WTC11 (cell line): ENCODE measurements at regions not wholly inside any gene's neighbourhood (a gene's known extent, or its start where the extent isn't known, plus 50 kb on each side); places are given as distances from the start of the nearest gene placed in this dataset.

ENCODE experiments used
- ATAC-seq: fragments of 200-7000 bp; cut with Tn5 transposase; 2 replicates; pipeline ENCODE4 v1.10.0; 2021; ENCODE audit warnings: mild to moderate bottlenecking, moderate library complexity
- CTCF ChIA-PET: fragments of 300-600 bp; sonication (Branson Sonifier 250); formaldehyde crosslinking; loops from one replicate; lab custom pipeline; 2021; ENCODE audit warnings: antibody characterized with exemption; lab: Charles Lee
- POLR2A ChIA-PET: fragments of 350-600 bp; sonication (Branson Sonifier 250); formaldehyde crosslinking; loops from one replicate; lab custom pipeline; 2021; ENCODE audit warnings: antibody characterized with exemption; lab: Charles Lee
- DNase-seq: peaks from one replicate; pipeline ENCODE4 v3.0.0; 2021; ENCODE audit warnings: low spot score
- H3K27ac Mint-ChIP-seq: 2 replicates; pipeline ENCODE4 v1.8.0; 2021; ENCODE audit warnings: mixed read lengths
- H3K27me3 Mint-ChIP-seq: 2 replicates; pipeline ENCODE4 v1.8.0; 2021; ENCODE audit warnings: low read depth, mild to moderate bottlenecking, moderate library complexity, mixed read lengths
- H3K36me3 Mint-ChIP-seq: 2 replicates; pipeline ENCODE4 v1.8.0; 2021; ENCODE audit warnings: mixed read lengths
- H3K4me1 Mint-ChIP-seq: 2 replicates; pipeline ENCODE4 v1.8.0; 2022; ENCODE audit warnings: mixed read lengths
- H3K4me3 Mint-ChIP-seq: 2 replicates; pipeline ENCODE4 v1.8.0; 2021; ENCODE audit warnings: mild to moderate bottlenecking, moderate library complexity, mixed read lengths
- H3K9me3 Mint-ChIP-seq: 2 replicates; pipeline ENCODE4 v1.8.0; 2021; ENCODE audit warnings: mixed read lengths
- ATF1 ChIP-seq: sonication (generic); formaldehyde crosslinking; IDR thresholded peaks from 2 replicates; pipeline ENCODE4 v1.8.1; 2023; ENCODE audit warnings: mild to moderate bottlenecking, moderate library complexity, missing genetic modification reagents
- EMX1 ChIP-seq: fragments of 250-450 bp; sonication (Bioruptor Pico); IDR thresholded peaks from 2 replicates; pipeline ENCODE4 v1.8.0; 2021; ENCODE audit warnings: mild to moderate bottlenecking
- FOXK1 ChIP-seq: sonication (generic); formaldehyde crosslinking; IDR thresholded peaks from 2 replicates; pipeline ENCODE4 v1.8.0; 2022; ENCODE audit warnings: mild to moderate bottlenecking, moderate library complexity, missing genetic modification reagents
- FOXP1 ChIP-seq: sonication (generic); formaldehyde crosslinking; IDR thresholded peaks from 2 replicates; pipeline ENCODE4 v1.8.0; 2022; ENCODE audit warnings: missing genetic modification reagents, mild to moderate bottlenecking, moderate library complexity, borderline replicate concordance
- JUN ChIP-seq: sonication (generic); formaldehyde crosslinking; IDR thresholded peaks from 2 replicates; pipeline ENCODE4 v1.8.0; 2023; ENCODE audit warnings: mild to moderate bottlenecking, missing genetic modification reagents
- NFATC4 ChIP-seq: fragments of 250-450 bp; sonication (Bioruptor Pico); IDR thresholded peaks from 2 replicates; pipeline ENCODE4 v1.9.0; 2021; ENCODE audit warnings: mild to moderate bottlenecking
- NFYB ChIP-seq: sonication (generic); formaldehyde crosslinking; conservative IDR thresholded peaks from 2 replicates; pipeline ENCODE4 v1.8.0; 2022; ENCODE audit warnings: low read depth, missing genetic modification reagents
- NR2C2 ChIP-seq: sonication (generic); formaldehyde crosslinking; IDR thresholded peaks from 2 replicates; pipeline ENCODE4 v1.8.0; 2022; ENCODE audit warnings: mild to moderate bottlenecking, missing genetic modification reagents
- SOX15 ChIP-seq: fragments of 250-450 bp; sonication (Bioruptor Pico); IDR thresholded peaks from 2 replicates; pipeline ENCODE4 v1.9.0; 2021; ENCODE audit warnings: mild to moderate bottlenecking
- TEAD1 ChIP-seq: sonication (generic); formaldehyde crosslinking; IDR thresholded peaks from 2 replicates; pipeline ENCODE4 v1.8.0; 2022; ENCODE audit warnings: mild to moderate bottlenecking, missing genetic modification reagents
- TEAD4 ChIP-seq: sonication (generic); formaldehyde crosslinking; IDR thresholded peaks from 2 replicates; pipeline ENCODE4 v1.8.0; 2022; ENCODE audit warnings: mild to moderate bottlenecking, missing genetic modification reagents
- ZNF138 ChIP-seq: sonication (generic); formaldehyde crosslinking; conservative IDR thresholded peaks from 2 replicates; pipeline ENCODE4 v1.8.1; 2022; ENCODE audit warnings: mild to moderate bottlenecking, moderate library complexity, missing genetic modification reagents
- ZNF423 ChIP-seq: fragments of 250-450 bp; sonication (Bioruptor Pico); IDR thresholded peaks from 2 replicates; pipeline ENCODE4 v2.1.2; 2022; ENCODE audit warnings: mild to moderate bottlenecking, moderate library complexity
- TF ChIP-seq, protein P1 (sequence below): sonication (generic); formaldehyde crosslinking; IDR thresholded peaks from 2 replicates; pipeline ENCODE4 v1.8.1; 2023; ENCODE audit warnings: mild to moderate bottlenecking, missing genetic modification reagents
- TF ChIP-seq, protein P2 (sequence below): sonication (generic); formaldehyde crosslinking; IDR thresholded peaks from 2 replicates; pipeline ENCODE4 v1.8.1; 2023; ENCODE audit warnings: mild to moderate bottlenecking, missing genetic modification reagents
- TF ChIP-seq, protein P3 (sequence below): sonication (generic); formaldehyde crosslinking; IDR thresholded peaks from 2 replicates; pipeline ENCODE4 v1.8.0; 2022; ENCODE audit warnings: mild to moderate bottlenecking, missing genetic modification reagents
- TF ChIP-seq, protein P4 (sequence below): sonication (generic); formaldehyde crosslinking; IDR thresholded peaks from 2 replicates; pipeline ENCODE4 v1.8.1; 2022; ENCODE audit warnings: mild to moderate bottlenecking, missing genetic modification reagents, moderate library complexity, borderline replicate concordance
- TF ChIP-seq, protein P5 (sequence below): sonication (generic); formaldehyde crosslinking; IDR thresholded peaks from 2 replicates; pipeline ENCODE4 v1.8.1; 2023; ENCODE audit warnings: mild to moderate bottlenecking, missing genetic modification reagents, borderline replicate concordance
- TF ChIP-seq, protein P6 (sequence below): sonication (generic); formaldehyde crosslinking; IDR thresholded peaks from 2 replicates; pipeline ENCODE4 v1.8.1; 2022; ENCODE audit warnings: missing genetic modification reagents, borderline replicate concordance
- TF ChIP-seq, protein P7 (sequence below): sonication (generic); formaldehyde crosslinking; IDR thresholded peaks from 2 replicates; pipeline ENCODE4 v1.8.1; 2022; ENCODE audit warnings: mild to moderate bottlenecking, moderate library complexity, missing genetic modification reagents

DNA sequence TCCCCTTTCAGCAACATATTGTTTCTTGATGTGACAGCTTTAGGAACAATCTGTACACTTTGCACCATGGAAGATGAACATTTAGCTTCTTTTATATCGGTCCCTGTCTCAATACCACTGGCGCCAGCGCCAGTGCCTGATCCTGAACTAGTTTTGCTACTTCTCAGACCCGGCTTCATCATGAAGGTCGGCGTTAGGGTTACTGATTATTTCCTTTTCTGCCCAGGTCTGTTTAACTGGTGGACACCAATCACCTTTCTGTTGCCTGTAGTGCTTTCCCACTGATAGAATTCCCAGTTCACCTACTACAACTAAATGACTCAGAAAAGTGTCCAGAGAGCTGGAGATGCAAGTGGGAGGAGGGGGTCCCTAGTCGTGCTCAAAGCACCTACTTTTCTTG lies 99.5 kb downstream of the MYCN start:
- Mint-ChIP-seq H3K27ac (no peak overlapping the region), H3K4me3 (no peak overlapping the region), H3K4me1 (peaks cover 31% of the 10 kb centered on the region), H3K27me3 (peaks cover 2% of the 10 kb centered on the region; the same call in 1 of the 2 replicates), H3K9me3 (peaks cover 4% of the 10 kb centered on the region; the same call in 1 of the 2 replicates), H3K36me3 (no peaks in the 10 kb centered on the region)
- ATAC-seq (no peak), DNase-seq (no peak)
- CTCF ChIA-PET: no interaction called here
- TF ChIP-seq FOXK1 (no peak), NFYB (CRISPR knock-in tag) (no peak), NR2C2 (no peak), NFATC4 (CRISPR knock-in tag) (no peak), ZNF138 (CRISPR knock-in tag) (no peak), SOX15 (CRISPR knock-in tag) (no peak), JUN (CRISPR knock-in tag) (no peak), FOXP1 (CRISPR knock-in tag) (no peak), TEAD1 (CRISPR knock-in tag) (no peak), ZNF423 (CRISPR knock-in tag) (no peak), TEAD4 (no peak), ATF1 (CRISPR knock-in tag) (no peak), EMX1 (CRISPR knock-in tag) (no peak)
- TF ChIP-seq, protein P1, sequence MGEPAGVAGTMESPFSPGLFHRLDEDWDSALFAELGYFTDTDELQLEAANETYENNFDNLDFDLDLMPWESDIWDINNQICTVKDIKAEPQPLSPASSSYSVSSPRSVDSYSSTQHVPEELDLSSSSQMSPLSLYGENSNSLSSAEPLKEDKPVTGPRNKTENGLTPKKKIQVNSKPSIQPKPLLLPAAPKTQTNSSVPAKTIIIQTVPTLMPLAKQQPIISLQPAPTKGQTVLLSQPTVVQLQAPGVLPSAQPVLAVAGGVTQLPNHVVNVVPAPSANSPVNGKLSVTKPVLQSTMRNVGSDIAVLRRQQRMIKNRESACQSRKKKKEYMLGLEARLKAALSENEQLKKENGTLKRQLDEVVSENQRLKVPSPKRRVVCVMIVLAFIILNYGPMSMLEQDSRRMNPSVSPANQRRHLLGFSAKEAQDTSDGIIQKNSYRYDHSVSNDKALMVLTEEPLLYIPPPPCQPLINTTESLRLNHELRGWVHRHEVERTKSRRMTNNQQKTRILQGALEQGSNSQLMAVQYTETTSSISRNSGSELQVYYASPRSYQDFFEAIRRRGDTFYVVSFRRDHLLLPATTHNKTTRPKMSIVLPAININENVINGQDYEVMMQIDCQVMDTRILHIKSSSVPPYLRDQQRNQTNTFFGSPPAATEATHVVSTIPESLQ (CRISPR knock-in tag): no peak
- TF ChIP-seq, protein P2, sequence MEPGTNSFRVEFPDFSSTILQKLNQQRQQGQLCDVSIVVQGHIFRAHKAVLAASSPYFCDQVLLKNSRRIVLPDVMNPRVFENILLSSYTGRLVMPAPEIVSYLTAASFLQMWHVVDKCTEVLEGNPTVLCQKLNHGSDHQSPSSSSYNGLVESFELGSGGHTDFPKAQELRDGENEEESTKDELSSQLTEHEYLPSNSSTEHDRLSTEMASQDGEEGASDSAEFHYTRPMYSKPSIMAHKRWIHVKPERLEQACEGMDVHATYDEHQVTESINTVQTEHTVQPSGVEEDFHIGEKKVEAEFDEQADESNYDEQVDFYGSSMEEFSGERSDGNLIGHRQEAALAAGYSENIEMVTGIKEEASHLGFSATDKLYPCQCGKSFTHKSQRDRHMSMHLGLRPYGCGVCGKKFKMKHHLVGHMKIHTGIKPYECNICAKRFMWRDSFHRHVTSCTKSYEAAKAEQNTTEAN: no peak
- TF ChIP-seq, protein P3, sequence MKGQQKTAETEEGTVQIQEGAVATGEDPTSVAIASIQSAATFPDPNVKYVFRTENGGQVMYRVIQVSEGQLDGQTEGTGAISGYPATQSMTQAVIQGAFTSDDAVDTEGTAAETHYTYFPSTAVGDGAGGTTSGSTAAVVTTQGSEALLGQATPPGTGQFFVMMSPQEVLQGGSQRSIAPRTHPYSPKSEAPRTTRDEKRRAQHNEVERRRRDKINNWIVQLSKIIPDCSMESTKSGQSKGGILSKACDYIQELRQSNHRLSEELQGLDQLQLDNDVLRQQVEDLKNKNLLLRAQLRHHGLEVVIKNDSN: no peak
- TF ChIP-seq, protein P4, sequence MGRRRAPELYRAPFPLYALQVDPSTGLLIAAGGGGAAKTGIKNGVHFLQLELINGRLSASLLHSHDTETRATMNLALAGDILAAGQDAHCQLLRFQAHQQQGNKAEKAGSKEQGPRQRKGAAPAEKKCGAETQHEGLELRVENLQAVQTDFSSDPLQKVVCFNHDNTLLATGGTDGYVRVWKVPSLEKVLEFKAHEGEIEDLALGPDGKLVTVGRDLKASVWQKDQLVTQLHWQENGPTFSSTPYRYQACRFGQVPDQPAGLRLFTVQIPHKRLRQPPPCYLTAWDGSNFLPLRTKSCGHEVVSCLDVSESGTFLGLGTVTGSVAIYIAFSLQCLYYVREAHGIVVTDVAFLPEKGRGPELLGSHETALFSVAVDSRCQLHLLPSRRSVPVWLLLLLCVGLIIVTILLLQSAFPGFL (CRISPR knock-in tag): no peak
- TF ChIP-seq, protein P5, sequence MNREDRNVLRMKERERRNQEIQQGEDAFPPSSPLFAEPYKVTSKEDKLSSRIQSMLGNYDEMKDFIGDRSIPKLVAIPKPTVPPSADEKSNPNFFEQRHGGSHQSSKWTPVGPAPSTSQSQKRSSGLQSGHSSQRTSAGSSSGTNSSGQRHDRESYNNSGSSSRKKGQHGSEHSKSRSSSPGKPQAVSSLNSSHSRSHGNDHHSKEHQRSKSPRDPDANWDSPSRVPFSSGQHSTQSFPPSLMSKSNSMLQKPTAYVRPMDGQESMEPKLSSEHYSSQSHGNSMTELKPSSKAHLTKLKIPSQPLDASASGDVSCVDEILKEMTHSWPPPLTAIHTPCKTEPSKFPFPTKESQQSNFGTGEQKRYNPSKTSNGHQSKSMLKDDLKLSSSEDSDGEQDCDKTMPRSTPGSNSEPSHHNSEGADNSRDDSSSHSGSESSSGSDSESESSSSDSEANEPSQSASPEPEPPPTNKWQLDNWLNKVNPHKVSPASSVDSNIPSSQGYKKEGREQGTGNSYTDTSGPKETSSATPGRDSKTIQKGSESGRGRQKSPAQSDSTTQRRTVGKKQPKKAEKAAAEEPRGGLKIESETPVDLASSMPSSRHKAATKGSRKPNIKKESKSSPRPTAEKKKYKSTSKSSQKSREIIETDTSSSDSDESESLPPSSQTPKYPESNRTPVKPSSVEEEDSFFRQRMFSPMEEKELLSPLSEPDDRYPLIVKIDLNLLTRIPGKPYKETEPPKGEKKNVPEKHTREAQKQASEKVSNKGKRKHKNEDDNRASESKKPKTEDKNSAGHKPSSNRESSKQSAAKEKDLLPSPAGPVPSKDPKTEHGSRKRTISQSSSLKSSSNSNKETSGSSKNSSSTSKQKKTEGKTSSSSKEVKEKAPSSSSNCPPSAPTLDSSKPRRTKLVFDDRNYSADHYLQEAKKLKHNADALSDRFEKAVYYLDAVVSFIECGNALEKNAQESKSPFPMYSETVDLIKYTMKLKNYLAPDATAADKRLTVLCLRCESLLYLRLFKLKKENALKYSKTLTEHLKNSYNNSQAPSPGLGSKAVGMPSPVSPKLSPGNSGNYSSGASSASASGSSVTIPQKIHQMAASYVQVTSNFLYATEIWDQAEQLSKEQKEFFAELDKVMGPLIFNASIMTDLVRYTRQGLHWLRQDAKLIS (CRISPR knock-in tag): no peak
- TF ChIP-seq, protein P6, sequence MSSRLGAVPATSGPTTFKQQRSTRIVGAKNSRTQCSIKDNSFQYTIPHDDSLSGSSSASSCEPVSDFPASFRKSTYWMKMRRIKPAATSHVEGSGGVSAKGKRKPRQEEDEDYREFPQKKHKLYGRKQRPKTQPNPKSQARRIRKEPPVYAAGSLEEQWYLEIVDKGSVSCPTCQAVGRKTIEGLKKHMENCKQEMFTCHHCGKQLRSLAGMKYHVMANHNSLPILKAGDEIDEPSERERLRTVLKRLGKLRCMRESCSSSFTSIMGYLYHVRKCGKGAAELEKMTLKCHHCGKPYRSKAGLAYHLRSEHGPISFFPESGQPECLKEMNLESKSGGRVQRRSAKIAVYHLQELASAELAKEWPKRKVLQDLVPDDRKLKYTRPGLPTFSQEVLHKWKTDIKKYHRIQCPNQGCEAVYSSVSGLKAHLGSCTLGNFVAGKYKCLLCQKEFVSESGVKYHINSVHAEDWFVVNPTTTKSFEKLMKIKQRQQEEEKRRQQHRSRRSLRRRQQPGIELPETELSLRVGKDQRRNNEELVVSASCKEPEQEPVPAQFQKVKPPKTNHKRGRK: no peak
- TF ChIP-seq, protein P7, sequence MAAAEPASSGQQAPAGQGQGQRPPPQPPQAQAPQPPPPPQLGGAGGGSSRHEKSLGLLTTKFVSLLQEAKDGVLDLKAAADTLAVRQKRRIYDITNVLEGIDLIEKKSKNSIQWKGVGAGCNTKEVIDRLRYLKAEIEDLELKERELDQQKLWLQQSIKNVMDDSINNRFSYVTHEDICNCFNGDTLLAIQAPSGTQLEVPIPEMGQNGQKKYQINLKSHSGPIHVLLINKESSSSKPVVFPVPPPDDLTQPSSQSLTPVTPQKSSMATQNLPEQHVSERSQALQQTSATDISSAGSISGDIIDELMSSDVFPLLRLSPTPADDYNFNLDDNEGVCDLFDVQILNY (CRISPR knock-in tag): no peak
- POLR2A ChIA-PET: interaction anchor here (1.0 kb wide), 1 partner anchor 25 kb away, joined by 3 read pairs; no protein-coding TSS in a partner anchor
